ENCODE measurements at regions not wholly inside any gene's neighbourhood (a gene's known extent, or its start where the extent isn't known, plus 50 kb on each side); places are given as distances from the start of the nearest gene placed in this dataset.

- no peak for DNase-seq (ENCODE audit: low read depth)
- no peak for TF ChIP-seq CTCF (IDR thresholded peaks at IDR 0.05; ENCODE audit: insufficient read depth, low read depth, low read length)
- CTCF ChIA-PET: interaction anchor here (1.2 kb wide), 1 partner anchor 51 kb away, joined by 3 read pairs; no protein-coding TSS in a partner anchor
Measured at GRCh38 chr18:8899000-8899399, 193.6 kb downstream of the MTCL1 start.

GRCh38 chr18:8900552-8900951, 195.2 kb downstream of the MTCL1 start:
- ChIA-PET CTCF (interaction anchor here (1.1 to 1.4 kb wide), 2 partner anchors 9 to 83 kb away, joined by 3 to 4 read pairs; no protein-coding TSS in a partner anchor), POLR2A (no interaction called here)
- no peak for DNase-seq (ENCODE audit: low read depth)
- Histone ChIP-seq H3K27me3 (ENCODE audit: control insufficient read depth, insufficient read depth, low read length) (no peaks in the 10 kb centered on the region), H3K36me3 (ENCODE audit: control insufficient read depth, insufficient read depth, low read length) (no peaks in the 10 kb centered on the region), H3K4me3 (ENCODE audit: low read depth, low read length) (no peak overlapping the region)
- TF ChIP-seq CTCF (IDR thresholded peaks at IDR 0.05; ENCODE audit: insufficient read depth, low read depth, low read length): no peak

More at GRCh38 chr18:8899000-8899399, 193.6 kb downstream of the MTCL1 start:
- Histone ChIP-seq H3K4me3 (ENCODE audit: low read depth, low read length) (no peak overlapping the region), H3K36me3 (ENCODE audit: control insufficient read depth, insufficient read depth, low read length) (no peaks in the 10 kb centered on the region), H3K27me3 (ENCODE audit: control insufficient read depth, insufficient read depth, low read length) (no peaks in the 10 kb centered on the region)
- POLR2A ChIA-PET: no interaction called here

- no peak for DNase-seq (ENCODE audit: low read depth)
- ChIA-PET POLR2A (no interaction called here), CTCF (interaction anchor here (1.4 kb wide), 1 partner anchor 9 kb away, joined by 3 read pairs; no protein-coding TSS in a partner anchor)
- Histone ChIP-seq H3K4me3 (ENCODE audit: low read depth, low read length) (no peak overlapping the region), H3K36me3 (ENCODE audit: control insufficient read depth, insufficient read depth, low read length) (no peaks in the 10 kb centered on the region), H3K27me3 (ENCODE audit: control insufficient read depth, insufficient read depth, low read length) (no peaks in the 10 kb centered on the region)
- no peak for TF ChIP-seq CTCF (IDR thresholded peaks at IDR 0.05; ENCODE audit: insufficient read depth, low read depth, low read length)
Measured at GRCh38 chr18:8901019-8901418, 195.7 kb downstream of the MTCL1 start.

GRCh38 chr18:8904316-8904715, 198.2 kb upstream of the NDUFV2 start:
- H3K36me3 ChIP-seq (ENCODE audit: control insufficient read depth, insufficient read depth, low read length): no peaks in the 10 kb centered on the region
- POLR2A ChIA-PET: no interaction called here
- DNase-seq (ENCODE audit: low read depth): no peak
- CTCF ChIA-PET: interaction anchor here (1.1 kb wide), 1 partner anchor 28 kb away, joined by 3 read pairs; no protein-coding TSS in a partner anchor
- H3K27me3 ChIP-seq (ENCODE audit: control insufficient read depth, insufficient read depth, low read length): no peaks in the 10 kb centered on the region
- TF ChIP-seq CTCF (IDR thresholded peaks at IDR 0.05; ENCODE audit: insufficient read depth, low read depth, low read length): no peak
- no peak overlapping the region for H3K4me3 ChIP-seq (ENCODE audit: low read depth, low read length)

- no peak for TF ChIP-seq CTCF (IDR thresholded peaks at IDR 0.05; ENCODE audit: insufficient read depth, low read depth, low read length)
- CTCF ChIA-PET: no interaction called here
- POLR2A ChIA-PET: no interaction called here
- no peak for DNase-seq (ENCODE audit: low read depth)
- H3K27me3 ChIP-seq (ENCODE audit: control insufficient read depth, insufficient read depth, low read length): no peaks in the 10 kb centered on the region
- no peaks in the 10 kb centered on the region for H3K36me3 ChIP-seq (ENCODE audit: control insufficient read depth, insufficient read depth, low read length)
- no peak overlapping the region for H3K4me3 ChIP-seq (ENCODE audit: low read depth, low read length)
Measured at GRCh38 chr18:8908792-8909510, 193.5 kb upstream of the NDUFV2 start.

Measured in BJ (cell line).